Tibial nerve (tissue), 3 donors: ENCODE measurements at regions not wholly inside any gene's neighbourhood (a gene's known extent, or its start where the extent isn't known, plus 50 kb on each side); places are given as distances from the start of the nearest gene placed in this dataset.

Experiments
- POLR2A ChIP-seq, 2 donors: fragments of 450-650 bp; IDR thresholded peaks; one replicate each; pipeline ENCODE4 v1.6.1; 2017; ENCODE audit warnings: antibody characterized with exemption in 2 of 2, mild to moderate bottlenecking in 2 of 2, moderate library complexity in 2 of 2
- TF ChIP-seq, protein P1 (sequence below), 5 experiments: fragments of 200-600 bp in 3 of 5; fragments of 450-650 bp in 2 of 5; sonication (generic) in 3 of 5; IDR thresholded peaks; one replicate each; pipeline ENCODE4 v1.5.1; 2016 to 2019; ENCODE audit warnings: antibody characterized with exemption in 5 of 5, mild to moderate bottlenecking in 3 of 5, moderate library complexity in 2 of 5

DNA sequence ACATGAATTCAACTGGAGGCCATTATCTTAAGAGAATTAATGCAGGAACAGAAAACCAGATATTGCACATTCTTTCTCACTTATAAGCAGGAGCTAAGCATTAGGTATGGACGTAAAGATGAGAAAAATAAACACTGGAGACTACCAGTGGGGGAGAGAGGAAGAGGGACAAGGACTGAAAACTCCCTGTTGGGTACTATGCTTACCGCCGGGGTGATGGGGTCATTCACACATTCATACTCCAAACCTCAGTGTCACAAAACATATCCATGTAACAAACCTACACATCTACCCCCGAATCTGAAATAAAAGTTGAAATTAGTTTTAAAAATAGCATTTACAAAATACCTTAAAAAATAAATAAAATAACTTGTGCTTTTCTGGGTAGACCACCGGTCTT, 80.8 kb upstream of the RAP1B start:
- TF ChIP-seq, protein P1, sequence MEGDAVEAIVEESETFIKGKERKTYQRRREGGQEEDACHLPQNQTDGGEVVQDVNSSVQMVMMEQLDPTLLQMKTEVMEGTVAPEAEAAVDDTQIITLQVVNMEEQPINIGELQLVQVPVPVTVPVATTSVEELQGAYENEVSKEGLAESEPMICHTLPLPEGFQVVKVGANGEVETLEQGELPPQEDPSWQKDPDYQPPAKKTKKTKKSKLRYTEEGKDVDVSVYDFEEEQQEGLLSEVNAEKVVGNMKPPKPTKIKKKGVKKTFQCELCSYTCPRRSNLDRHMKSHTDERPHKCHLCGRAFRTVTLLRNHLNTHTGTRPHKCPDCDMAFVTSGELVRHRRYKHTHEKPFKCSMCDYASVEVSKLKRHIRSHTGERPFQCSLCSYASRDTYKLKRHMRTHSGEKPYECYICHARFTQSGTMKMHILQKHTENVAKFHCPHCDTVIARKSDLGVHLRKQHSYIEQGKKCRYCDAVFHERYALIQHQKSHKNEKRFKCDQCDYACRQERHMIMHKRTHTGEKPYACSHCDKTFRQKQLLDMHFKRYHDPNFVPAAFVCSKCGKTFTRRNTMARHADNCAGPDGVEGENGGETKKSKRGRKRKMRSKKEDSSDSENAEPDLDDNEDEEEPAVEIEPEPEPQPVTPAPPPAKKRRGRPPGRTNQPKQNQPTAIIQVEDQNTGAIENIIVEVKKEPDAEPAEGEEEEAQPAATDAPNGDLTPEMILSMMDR (IDR thresholded peaks at IDR 0.05): no peak
- TF ChIP-seq POLR2A (IDR thresholded peaks at IDR 0.05): no peak
